NAMALWA (cell line): ENCODE measurements at regions not wholly inside any gene's neighbourhood (a gene's known extent, or its start where the extent isn't known, plus 50 kb on each side); places are given as distances from the start of the nearest gene placed in this dataset.
A peak's percentile ranks its signal among the peaks of the same experiment; 100 is the strongest.

Experiments
- DNase-seq: peaks from one replicate; pipeline ENCODE4 v3.0.0-alpha.2; 2015; ENCODE audit warnings: low spot score

DNA sequence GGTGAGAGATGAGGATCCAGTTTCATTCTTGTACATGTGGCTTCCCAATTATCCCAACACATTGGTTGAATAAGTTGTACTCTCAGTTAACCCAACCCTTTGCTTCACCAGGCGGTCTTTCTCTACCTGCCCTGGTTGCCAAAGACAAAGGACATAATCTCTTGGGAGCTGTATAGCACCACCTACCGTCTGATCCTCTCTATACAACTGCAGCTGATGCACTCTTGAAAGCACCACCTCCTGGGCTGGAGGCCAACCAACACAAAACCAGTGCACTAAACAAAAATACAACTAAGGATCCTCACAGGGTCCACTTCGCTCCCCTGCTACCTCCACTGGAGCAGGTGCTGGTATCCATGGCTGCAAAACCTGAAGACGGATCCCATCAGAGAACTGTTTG, 473.6 kb upstream of the NRXN1 start:
- peak; percentile 47 for DNase-seq

DNA sequence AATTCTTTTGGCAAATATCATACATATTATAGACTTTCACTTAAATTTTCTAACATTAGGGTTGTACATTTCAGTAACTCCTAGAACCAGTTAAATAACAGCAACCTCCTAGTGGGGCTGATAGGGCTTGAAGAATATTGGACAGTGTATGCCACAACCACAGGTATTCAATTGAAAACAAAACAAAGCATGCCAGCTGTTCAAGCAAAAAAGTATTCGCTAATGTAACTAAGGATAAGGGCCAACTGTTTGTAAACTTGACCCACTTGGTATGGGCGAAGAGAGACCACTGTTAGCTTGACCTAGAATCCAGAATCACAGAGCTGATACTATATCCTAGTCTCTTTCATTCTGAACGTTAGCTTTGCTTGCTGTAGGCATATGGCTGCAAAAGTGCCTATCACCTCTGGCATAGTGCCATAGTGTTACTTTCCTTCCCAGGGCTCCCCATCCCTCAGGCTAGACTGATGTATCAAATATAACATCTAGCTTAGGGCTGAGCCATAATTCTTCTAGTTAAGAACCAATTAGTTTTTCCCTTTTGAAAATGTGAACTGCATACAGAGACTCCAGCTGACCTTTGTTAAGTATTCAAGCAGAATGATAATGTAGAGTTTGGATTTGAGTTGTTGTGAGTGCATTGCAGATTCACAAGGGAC, 458.8 kb upstream of the NRXN1 start:
- no peak for DNase-seq

DNA sequence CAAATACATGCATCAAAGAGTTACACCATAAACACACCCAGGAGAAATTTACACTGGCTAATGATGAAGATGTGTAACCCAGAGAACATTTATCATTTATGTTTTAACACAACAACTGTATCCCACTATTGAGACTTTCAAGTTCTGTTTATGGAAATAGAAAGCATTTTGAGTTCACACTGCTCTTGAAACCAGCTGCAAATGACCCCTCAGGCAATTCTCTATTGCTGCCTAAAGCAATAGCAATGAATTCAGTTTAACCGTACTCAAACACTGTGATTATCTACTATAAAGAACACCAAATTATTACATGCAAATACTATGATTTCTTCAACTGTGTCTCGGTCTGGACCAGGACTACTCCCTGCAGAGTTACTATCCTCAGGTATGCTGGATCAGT, 452.7 kb upstream of the NRXN1 start:
- no peak for DNase-seq

DNA sequence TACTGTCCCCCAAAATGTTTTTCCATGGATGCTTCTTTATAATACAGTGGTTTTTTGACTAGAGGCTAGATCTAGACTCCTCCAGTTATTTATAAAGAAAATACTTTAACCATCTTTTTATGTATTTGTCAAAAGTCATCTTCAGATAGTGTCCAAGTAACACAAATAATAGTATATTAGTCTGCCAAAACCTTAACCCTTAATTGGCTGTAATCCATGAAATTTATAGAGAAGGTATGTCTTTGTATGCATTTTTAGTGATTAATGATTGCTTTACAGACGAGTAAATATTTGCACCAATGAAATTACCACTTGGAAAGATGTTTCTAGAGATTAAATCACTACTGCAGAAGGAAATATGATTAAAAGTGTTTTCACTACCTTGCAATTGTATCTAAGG, 451.8 kb upstream of the NRXN1 start:
- no peak for DNase-seq

DNA sequence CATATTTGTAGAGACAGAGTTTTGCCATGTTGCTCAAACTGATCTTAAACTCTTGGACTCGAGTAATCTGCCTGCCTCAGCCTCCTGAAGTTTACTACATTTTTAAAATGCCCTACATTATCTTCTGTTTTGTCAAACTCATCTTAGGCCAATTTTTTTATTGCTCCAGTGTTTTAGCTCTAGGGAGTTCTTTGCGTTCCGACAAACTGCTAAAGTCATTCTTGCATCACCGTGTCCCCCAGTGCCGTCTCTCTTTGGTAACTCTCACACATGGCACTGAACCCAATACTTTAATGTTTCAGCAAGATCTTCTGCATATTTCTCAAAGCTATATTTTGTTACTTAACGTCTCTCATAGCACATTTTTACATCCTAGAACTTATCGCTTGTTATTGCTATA, 440.9 kb upstream of the NRXN1 start:
- DNase-seq: no peak

DNA sequence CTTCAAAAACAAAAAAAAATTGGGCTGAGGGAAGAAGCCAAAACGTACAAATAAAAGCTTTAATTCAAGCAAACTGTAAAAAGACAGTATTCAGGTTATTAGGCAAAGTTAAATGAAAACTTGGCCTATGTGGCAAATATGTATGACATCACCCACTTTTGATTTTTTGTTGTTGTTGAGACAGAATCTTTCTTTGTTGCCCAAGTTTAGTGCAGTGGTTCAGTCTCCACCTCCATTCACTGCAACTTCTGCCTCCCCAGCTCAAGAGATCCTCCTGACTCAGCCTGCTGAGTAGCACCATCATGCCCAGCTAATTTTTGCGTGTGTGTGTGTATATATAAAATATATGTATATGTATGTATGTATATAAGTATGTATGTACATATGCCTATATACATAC, 440.4 kb upstream of the NRXN1 start:
- no peak for DNase-seq

DNA sequence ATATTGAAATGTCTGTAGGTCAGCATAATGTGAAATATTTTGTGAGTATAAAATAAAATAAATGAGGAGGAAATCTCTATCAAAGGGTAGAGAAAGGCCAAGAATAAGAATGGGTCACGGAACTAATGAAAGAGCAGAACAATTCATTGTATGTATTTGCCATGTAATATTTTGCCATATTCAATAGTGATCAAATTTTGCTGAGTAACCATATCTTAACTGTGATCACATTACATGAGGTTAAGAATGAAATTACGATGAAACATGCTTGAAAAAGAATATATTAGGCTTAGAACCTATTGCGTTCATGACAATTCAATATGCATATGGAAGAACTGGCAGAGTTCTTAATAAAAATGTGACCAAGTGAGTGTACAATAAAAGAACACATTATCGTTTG, 437.2 kb upstream of the NRXN1 start:
- no peak for DNase-seq

DNA sequence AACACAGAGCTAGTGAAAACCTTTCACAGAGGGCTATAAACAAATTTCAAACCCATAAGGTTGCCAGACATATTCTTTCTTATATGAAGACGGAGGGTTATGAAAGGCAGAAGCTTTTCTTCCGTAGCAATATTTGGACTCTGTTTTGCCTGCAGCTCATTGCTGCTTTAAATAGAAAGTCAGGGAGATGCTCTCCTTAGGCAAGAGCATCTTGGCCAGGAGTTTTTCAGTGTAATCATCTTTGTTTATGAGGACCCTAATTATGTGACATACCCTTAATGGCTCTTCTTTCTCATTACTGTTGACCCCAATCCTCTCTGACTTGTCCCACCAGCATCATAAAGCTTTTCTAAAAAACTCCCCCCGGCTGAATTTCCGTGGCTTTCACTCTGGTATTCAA, 433.4 kb upstream of the NRXN1 start:
- DNase-seq: no peak

DNA sequence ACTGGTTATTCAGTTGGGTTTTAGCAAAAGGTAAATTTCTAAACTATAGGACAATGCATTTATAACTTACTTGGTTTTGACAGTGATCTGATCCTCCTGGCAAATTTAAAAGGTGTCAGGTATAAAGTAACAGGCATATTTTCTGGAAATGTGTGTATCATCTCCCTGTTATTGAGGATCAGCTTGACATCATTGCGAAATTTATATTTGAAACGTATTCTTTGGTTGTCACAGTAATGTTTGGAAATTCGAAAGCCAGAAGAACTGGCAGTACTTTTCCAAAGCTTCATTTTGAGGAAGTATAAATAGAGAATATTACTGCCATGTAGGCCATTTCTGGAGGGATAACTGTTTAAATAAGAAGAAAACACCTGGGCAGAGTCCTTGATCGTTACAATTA, 422.2 kb upstream of the NRXN1 start:
- DNase-seq: no peak

DNA sequence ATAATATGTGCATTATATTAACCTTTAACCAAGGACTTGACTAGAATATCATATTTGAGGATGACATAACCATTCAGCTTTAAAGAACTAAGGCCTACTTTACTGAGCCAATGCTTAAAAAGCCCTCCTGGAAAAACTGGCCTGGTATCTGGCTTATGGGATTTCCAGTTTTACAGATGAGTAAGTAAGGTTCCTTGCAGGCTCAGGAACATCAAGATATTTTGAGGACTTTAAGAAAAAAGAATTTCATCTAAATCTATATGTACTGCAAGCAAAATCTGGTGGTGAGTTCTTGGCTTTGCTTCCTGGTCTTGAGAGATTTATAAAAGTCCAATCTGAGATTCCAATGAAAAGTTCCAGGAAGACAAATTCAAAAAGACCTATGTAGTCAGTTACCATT, 417.0 kb upstream of the NRXN1 start:
- no peak for DNase-seq

DNA sequence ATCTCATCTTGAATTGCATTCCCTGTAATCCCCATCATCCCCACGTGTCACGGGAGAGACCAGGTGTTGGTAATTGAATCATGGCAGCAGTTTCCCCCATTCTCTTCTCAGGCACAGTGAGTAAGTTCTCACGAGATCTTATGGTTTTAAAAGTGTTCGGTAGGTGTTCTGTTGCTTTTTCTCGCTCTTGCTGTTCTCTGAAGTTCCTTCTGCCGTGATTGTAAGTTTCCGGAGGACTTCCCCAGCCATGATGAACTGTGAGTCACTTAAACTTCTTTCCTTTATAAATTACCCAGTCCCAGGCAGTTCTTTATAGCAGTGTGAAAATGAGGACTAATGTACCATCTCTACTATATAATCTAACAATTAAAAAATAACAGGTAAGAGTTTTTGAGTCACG, 409.9 kb upstream of the NRXN1 start:
- no peak for DNase-seq

DNA sequence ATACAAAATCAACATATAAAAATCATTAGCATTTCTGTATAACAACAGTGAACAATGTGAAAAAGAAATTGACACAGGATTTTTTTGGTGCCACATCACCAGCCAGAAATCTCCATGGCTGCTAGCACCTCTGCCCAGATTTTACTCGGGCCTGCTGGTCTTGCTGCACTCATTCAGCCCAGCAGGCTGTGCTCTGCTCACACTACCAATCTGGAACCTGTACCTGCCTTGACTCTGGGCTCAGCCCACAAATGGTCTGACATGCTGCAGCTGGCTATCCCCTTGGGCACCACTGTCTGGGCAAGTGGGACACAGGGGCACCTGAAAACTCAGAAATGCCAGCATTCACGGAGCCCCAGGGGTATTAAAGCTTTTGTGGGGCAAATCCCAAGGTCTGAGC, 392.5 kb upstream of the NRXN1 start:
- DNase-seq: peak; percentile 5

DNA sequence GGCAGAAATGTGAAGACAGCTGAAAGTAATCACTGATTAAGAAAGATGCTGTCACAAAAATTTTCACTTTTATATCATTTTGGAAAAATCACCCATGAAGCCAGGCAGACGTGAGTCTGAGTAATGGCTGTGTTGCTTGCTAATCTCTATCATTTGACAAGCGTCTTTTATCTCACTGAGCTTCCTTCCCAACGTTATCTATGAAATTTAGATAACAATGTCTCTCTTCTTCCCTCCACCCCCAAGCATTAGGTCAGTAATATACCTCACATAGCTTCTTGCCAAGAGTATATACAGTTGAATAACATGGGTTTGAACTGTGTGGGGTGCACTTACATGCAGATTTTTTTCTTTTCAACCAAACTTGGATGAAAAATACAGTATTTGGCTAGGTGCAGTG, 388.6 kb upstream of the NRXN1 start:
- no peak for DNase-seq

DNA sequence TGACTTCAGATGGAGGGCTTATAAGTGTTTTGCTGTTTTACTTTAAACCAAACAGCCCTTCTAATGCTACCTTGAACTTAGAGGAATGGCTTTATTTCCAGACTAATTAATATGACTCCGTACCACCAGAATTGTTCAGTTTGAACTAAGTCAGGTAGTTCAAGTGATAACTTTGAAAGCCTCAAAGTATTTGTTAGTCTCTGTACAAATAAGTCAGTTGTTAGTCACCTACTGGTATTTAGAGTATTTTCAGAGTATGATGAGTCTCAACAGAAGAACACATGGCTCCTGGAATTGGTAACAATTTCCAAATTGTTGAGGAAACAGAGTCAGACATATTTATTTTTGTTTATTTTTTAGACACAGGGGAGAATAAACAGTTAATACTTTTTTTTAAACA, 381.8 kb upstream of the NRXN1 start:
- DNase-seq: no peak

DNA sequence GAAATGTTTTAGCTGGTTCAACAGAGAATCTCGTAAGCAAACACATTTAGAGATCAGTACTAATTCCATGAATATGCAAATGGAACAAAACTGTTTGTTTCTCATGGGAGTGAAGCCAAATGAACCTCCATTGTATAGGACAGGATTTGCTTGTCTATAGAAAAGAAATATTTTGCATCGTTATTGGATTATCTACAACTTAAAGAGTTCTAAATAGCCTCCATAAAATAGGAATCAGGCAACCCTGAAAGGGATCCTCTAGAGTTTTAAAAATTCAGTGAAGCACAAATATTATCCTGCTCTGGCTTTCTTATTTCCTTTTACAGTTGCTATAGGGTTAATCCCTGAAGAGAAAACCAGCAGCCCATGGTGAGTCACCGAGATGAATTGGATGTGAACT, 378.4 kb upstream of the NRXN1 start:
- DNase-seq: no peak

DNA sequence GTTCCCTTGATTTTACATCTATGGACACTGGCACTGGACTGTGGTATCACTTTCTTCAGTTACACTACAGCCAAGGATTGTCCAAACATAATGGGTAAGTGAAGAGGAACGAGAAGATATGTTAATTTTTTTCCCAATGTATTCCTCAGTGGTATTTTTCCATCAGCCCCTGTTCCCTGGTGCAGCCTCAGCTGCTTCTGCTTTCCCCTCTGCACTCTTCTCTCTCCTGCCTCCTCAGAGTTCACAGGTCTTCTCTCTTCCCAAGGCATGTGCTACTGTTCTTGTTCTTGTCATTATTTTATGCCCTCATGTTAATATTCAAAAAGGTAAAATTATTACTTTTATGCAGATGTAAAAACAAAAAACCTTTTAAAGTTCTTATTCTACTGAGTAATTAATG, 378.0 kb upstream of the NRXN1 start:
- no peak for DNase-seq

DNA sequence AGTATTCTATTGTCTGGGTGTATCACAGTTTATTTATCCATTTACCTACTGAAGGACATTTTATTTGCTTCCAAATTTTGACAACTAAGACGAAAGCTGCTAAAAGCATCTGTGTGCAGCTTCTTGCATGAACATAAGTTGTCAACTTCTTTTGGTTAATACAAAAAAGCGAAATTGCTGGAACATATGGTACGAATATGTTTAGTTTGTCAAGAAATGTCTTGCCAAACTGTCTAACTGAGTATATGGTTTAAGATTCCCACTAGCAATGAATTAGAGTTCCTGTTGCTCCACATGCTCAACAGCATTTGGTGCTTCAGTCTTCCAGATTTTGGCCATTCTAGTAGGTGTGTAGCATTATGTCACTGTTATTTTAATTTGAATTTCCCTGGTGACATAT, 372.3 kb upstream of the NRXN1 start:
- no peak for DNase-seq

DNA sequence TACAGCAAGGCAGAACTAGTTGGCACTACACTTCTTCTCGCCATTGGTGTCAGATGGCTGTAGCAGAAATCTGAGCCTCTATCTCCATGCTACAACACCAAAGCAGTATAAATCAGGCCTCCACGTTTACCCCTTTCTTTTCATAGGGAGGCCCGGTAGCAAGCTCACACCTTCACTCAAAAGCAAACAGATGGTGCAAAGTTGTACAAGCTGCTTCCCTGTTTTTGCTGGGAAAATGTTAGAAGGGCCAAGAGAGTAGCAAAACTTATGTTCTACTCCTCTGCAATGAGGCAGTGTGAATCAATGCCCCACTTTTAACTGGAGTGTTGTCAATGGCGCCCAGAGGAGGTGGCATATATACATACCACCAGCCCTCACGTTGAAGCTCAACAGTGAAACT, 369.6 kb upstream of the NRXN1 start:
- DNase-seq: no peak

DNA sequence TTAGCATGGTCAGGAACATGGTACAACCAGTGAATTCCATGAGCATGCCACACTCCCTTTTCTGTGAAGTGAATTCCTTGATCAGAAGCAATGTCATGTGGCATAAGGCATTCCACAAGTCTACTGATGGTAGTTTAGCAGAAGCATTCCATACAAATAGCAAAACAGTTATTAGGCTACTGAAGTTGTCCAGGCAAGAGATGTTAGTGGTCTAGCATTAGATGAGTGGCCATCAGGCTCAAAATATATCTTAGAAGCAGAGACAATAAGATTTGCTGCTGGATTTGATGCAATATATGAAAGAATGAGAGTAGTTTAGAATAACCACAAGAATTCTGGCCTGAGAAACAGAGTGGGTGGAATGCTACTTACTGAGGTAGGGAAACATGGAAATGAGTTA, 355.3 kb upstream of the NRXN1 start:
- DNase-seq: no peak

DNA sequence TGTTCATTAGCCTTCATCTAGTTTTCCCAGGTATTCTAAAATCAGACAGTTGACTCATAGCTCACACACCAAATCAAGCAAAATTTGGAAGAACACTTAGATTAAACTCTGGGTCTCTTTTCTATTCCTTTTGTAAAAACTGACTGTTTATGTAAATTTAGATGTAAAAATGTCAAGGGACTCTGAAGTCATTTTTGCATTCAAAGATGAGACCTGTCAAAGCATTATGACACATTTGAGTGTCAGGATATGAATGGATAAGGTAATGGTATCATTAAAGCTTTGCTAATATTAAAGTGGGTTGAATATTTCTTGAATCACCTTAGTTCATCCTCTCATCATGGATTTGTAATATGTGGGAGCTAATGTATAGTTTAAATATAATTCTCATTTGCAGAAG, 348.1 kb upstream of the NRXN1 start:
- no peak for DNase-seq

DNA sequence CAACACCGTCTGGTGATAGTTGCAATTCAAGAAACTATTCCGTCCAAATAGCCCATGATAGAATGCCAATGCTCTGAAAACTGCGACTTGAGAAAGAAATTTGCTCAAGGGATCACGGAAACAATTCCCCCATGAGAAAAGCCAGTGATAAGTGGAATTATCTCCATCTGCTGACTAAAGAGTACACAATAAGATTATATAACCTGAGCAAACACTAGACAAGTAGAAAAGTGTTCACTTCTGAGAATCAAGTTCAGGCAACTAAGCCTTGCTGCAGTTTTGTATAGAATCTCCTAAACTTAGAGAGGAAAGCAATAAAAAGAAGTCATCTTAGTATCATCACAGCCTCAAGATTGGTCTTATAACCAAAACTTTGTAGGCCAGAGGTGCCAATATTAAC, 336.3 kb upstream of the NRXN1 start:
- no peak for DNase-seq

DNA sequence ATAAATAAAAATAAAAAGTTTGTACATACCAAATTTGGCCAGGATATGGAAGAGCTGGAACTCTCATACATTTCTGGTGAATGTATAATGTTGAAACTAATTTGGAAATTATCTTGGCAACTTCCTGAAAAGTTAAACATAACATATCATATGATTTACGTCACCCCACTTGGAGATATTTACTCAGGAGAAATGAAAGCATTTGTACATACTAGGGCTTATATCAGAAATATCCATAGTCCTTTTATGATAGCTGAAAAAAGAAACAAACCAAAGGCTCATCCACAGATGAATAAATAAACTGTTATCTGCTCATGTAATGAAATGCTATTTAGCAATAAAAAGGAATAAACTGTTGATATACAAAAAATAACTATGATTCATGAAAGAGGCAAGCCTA, 318.2 kb upstream of the NRXN1 start:
- DNase-seq: no peak

DNA sequence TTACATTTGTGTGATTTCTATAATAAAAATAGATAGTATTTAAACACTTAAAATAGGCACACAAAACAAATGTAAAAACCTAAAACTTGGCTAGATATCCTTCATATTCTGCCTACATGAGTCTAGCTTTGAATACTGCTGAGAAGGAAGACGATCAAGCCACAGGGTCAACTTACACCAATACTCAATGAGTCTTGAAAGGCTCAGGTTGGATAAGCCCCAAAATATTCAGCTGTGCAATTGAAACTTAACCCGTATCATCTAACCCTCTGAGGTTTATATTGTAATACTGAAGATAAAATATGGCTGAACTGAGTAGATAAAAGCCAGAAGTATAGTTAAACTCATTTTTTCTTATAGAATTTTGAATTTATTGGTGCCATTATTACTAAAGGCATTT, 313.0 kb upstream of the NRXN1 start:
- DNase-seq: no peak

DNA sequence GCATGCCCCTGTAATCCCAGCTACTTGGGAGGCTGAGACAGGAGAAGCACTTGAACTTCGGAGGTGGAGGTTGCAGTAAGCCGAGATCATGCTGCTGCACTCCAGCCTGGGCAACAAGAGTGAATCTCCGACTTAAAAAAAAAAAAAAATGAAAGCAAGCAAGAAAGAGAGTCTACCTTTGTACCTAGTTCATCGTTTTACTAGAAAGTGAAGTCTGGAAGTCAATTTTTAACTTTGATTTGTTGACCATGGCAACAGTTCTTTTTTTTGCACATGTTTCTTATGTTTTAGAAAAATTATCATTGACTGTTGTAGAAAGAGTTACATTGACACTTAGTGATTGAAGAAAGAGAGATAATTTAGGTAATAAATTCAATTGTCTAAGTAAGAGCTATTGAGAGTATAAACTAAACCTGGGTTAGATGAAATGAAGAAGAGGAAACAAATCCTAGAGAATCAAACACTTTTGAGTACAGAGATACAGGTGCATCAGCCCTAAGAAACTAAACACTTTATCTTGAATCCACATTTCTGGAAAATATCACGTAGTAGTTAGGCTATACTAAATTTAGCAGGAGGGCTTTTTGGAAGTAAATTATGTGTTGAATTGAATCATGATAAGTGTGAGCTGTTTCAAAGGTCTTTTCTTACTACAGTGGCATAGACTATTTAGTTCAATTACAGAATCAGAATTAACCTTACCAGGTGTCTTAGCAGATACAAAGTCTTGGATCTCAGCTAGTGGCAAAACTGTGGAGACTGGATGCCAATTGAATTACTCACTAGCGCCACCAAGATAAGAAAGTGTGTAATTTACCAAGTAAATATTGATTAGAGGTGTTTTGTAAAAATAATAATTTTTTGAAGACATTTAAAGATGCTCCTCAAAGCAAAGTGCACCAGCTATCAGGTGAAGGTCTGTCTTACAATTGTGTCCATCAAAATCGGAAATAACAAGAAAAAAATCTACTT, 303.4 kb upstream of the NRXN1 start:
- DNase-seq: peak; percentile 24
